HL-60 (cell line): ENCODE measurements at regions not wholly inside any gene's neighbourhood (a gene's known extent, or its start where the extent isn't known, plus 50 kb on each side); places are given as distances from the start of the nearest gene placed in this dataset.

Experiments used
- CTCF ChIP-seq: IDR thresholded peaks from one replicate; pipeline ENCODE4 v1.5.1; 2011; ENCODE audit warnings: low read length, control low read depth, inconsistent platforms; ENCODE audit not compliant: insufficient read depth
- GABPA ChIP-seq: IDR thresholded peaks from 2 replicates; pipeline ENCODE4 v1.6.1; 2012; ENCODE audit warnings: low read depth

- TF ChIP-seq CTCF (no peak), GABPA (no peak)
Observed at GRCh38 chr4:156523492-156523891, 448.1 kb downstream of the PDGFC start.
